ENCODE measurements at regions not wholly inside any gene's neighbourhood (a gene's known extent, or its start where the extent isn't known, plus 50 kb on each side); places are given as distances from the start of the nearest gene placed in this dataset.
A peak's percentile ranks its signal among the peaks of the same experiment; 100 is the strongest.

DNA sequence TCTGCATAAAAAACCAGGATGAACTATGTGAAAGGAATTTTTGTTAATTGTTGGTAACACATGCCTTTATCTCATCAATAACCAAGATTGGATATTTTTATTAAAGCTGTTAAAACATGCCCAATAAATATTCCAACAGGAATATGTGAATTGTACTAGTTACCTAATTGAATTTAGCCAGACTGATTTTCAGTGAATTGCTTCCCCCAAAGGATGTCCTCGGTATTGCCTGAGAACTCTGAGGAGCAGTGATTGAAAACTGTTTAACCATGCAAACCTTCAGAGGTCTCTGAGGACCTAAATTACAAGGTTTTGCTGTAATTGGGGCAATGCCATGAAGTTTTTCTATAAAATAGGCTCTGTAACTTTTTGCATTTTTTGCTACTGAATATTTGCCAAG, 66.6 kb downstream of the BLTP1 start:
- no peaks in the 10 kb centered on the region for H3K4me1 ChIP-seq (ENCODE audit: control insufficient read depth, extremely low read depth, insufficient read depth, low read length)
- no peak overlapping the region for H3K9ac ChIP-seq (ENCODE audit: insufficient read depth, low read length)
- no peak overlapping the region for H3K4me3 ChIP-seq (replicated peaks in 1 of 4; ENCODE audit: control extremely low read depth in 1 of 4, insufficient read depth in 1 of 4, low read depth in 3 of 4, low read length in 4 of 4)
- H3K27ac ChIP-seq (ENCODE audit: insufficient read depth, low read length): no peak overlapping the region
- no peaks in the 10 kb centered on the region for H4K20me1 ChIP-seq (ENCODE audit: control insufficient read depth, extremely low read depth, insufficient read depth, low read length)
- no peaks in the 10 kb centered on the region for H3K79me2 ChIP-seq (ENCODE audit: control insufficient read depth, insufficient read depth, low read length)
- H2AFZ ChIP-seq (ENCODE audit: low read length): no peak overlapping the region
- peak; percentile 1 to 39 for DNase-seq (ENCODE audit: low read depth in 2 of 2)
- no peaks in the 10 kb centered on the region for H3K27me3 ChIP-seq (ENCODE audit: control insufficient read depth, insufficient read depth, low read length)
- no peaks in the 10 kb centered on the region for H3K9me3 ChIP-seq (ENCODE audit: control insufficient read depth, insufficient read depth, low read depth, low read length)
- TF ChIP-seq EZH2 (IDR thresholded peaks at IDR 0.05; ENCODE audit: low read length, missing control alignments): no peak
- TF ChIP-seq, protein P1, sequence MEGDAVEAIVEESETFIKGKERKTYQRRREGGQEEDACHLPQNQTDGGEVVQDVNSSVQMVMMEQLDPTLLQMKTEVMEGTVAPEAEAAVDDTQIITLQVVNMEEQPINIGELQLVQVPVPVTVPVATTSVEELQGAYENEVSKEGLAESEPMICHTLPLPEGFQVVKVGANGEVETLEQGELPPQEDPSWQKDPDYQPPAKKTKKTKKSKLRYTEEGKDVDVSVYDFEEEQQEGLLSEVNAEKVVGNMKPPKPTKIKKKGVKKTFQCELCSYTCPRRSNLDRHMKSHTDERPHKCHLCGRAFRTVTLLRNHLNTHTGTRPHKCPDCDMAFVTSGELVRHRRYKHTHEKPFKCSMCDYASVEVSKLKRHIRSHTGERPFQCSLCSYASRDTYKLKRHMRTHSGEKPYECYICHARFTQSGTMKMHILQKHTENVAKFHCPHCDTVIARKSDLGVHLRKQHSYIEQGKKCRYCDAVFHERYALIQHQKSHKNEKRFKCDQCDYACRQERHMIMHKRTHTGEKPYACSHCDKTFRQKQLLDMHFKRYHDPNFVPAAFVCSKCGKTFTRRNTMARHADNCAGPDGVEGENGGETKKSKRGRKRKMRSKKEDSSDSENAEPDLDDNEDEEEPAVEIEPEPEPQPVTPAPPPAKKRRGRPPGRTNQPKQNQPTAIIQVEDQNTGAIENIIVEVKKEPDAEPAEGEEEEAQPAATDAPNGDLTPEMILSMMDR (conservative IDR thresholded peaks at IDR 0.05 in 1 of 2, IDR thresholded peaks at IDR 0.05 in 1 of 2; ENCODE audit: low read depth in 1 of 2, low read length in 2 of 2): peak; percentile 53 to 62
- no peak overlapping the region for H3K4me2 ChIP-seq (ENCODE audit: extremely low read depth, insufficient read depth, low read length)
- H3K36me3 ChIP-seq (ENCODE audit: control insufficient read depth, insufficient read depth, low read length): no peaks in the 10 kb centered on the region

DNA sequence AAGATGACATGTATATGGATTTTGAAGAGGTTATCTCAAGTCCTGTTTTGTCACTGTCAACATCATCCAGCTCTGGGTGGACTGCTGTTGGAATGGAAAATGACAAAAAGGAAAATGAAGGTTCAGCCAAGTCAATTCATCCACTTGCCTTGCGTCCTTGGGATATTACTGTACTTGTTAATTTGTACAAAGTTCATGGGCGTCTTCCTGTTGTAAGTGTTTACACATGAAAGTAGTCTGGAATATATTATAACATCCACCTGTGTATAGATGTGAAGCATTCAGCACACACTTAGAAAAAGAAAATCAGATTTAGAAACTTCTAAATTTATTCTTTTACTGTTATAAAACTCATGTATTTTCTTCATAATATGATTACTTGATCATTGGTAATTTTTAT, 67.2 kb downstream of the BLTP1 start:
- no peak for DNase-seq (ENCODE audit: low read depth in 2 of 2)
- Histone ChIP-seq H3K4me3 (replicated peaks in 1 of 4; ENCODE audit: control extremely low read depth in 1 of 4, insufficient read depth in 1 of 4, low read depth in 3 of 4, low read length in 4 of 4) (no peak overlapping the region), H3K9me3 (ENCODE audit: control insufficient read depth, insufficient read depth, low read depth, low read length) (no peaks in the 10 kb centered on the region), H3K4me1 (ENCODE audit: control insufficient read depth, extremely low read depth, insufficient read depth, low read length) (no peaks in the 10 kb centered on the region), H3K27me3 (ENCODE audit: control insufficient read depth, insufficient read depth, low read length) (no peaks in the 10 kb centered on the region), H2AFZ (ENCODE audit: low read length) (no peak overlapping the region), H3K36me3 (ENCODE audit: control insufficient read depth, insufficient read depth, low read length) (no peaks in the 10 kb centered on the region), H3K9ac (ENCODE audit: insufficient read depth, low read length) (no peak overlapping the region), H4K20me1 (ENCODE audit: control insufficient read depth, extremely low read depth, insufficient read depth, low read length) (no peaks in the 10 kb centered on the region), H3K79me2 (ENCODE audit: control insufficient read depth, insufficient read depth, low read length) (no peaks in the 10 kb centered on the region), H3K27ac (ENCODE audit: insufficient read depth, low read length) (no peak overlapping the region), H3K4me2 (ENCODE audit: extremely low read depth, insufficient read depth, low read length) (no peak overlapping the region)
- TF ChIP-seq EZH2 (IDR thresholded peaks at IDR 0.05; ENCODE audit: low read length, missing control alignments): no peak
- TF ChIP-seq, protein P1 (conservative IDR thresholded peaks at IDR 0.05 in 1 of 2, IDR thresholded peaks at IDR 0.05 in 1 of 2; ENCODE audit: low read depth in 1 of 2, low read length in 2 of 2): no peak

DNA sequence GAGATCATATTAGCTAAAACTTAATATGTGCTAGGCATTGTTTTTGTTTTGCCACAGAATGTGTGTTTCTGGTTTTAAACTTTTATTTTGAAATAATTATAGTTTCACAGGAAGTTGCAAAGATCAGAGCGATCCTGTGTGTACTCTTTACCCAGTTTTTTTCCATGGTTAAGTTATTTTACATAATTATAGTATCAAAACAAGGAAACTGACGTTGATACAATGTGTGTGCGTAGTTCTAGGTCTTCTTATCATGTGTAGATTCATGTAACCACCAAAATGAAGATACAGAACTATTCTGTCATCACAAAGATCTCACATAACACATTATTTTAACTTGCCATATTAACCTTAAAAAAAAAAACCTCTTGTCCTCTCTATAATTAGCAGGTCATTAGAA, 69.2 kb downstream of the BLTP1 start:
- Histone ChIP-seq H3K27me3 (ENCODE audit: control insufficient read depth, insufficient read depth, low read length) (no peaks in the 10 kb centered on the region), H3K9ac (ENCODE audit: insufficient read depth, low read length) (no peak overlapping the region), H2AFZ (ENCODE audit: low read length) (no peak overlapping the region), H3K79me2 (ENCODE audit: control insufficient read depth, insufficient read depth, low read length) (no peaks in the 10 kb centered on the region), H4K20me1 (ENCODE audit: control insufficient read depth, extremely low read depth, insufficient read depth, low read length) (no peaks in the 10 kb centered on the region), H3K36me3 (ENCODE audit: control insufficient read depth, insufficient read depth, low read length) (no peaks in the 10 kb centered on the region), H3K4me3 (replicated peaks in 1 of 4; ENCODE audit: control extremely low read depth in 1 of 4, insufficient read depth in 1 of 4, low read depth in 3 of 4, low read length in 4 of 4) (no peak overlapping the region), H3K27ac (ENCODE audit: insufficient read depth, low read length) (no peak overlapping the region), H3K4me1 (ENCODE audit: control insufficient read depth, extremely low read depth, insufficient read depth, low read length) (no peaks in the 10 kb centered on the region), H3K9me3 (ENCODE audit: control insufficient read depth, insufficient read depth, low read depth, low read length) (no peaks in the 10 kb centered on the region), H3K4me2 (ENCODE audit: extremely low read depth, insufficient read depth, low read length) (no peak overlapping the region)
- DNase-seq (ENCODE audit: low read depth in 2 of 2): no peak
- TF ChIP-seq EZH2 (IDR thresholded peaks at IDR 0.05; ENCODE audit: low read length, missing control alignments): no peak
- TF ChIP-seq, protein P1 (conservative IDR thresholded peaks at IDR 0.05 in 1 of 2, IDR thresholded peaks at IDR 0.05 in 1 of 2; ENCODE audit: low read depth in 1 of 2, low read length in 2 of 2): no peak

All from fibroblast of lung (primary cell).